GM20431 (cell line): ENCODE measurements at regions not wholly inside any gene's neighbourhood (a gene's known extent, or its start where the extent isn't known, plus 50 kb on each side); places are given as distances from the start of the nearest gene placed in this dataset.

Source experiments
- in situ Hi-C: fragments of 300-500 bp; cut with MseI, MboI; formaldehyde crosslinking; loops from one replicate; pipeline ENCODE4 v1.15.0; 2020; ENCODE audit warnings: low sequenced_read_pairs; ENCODE audit not compliant: unreplicated experiment

DNA sequence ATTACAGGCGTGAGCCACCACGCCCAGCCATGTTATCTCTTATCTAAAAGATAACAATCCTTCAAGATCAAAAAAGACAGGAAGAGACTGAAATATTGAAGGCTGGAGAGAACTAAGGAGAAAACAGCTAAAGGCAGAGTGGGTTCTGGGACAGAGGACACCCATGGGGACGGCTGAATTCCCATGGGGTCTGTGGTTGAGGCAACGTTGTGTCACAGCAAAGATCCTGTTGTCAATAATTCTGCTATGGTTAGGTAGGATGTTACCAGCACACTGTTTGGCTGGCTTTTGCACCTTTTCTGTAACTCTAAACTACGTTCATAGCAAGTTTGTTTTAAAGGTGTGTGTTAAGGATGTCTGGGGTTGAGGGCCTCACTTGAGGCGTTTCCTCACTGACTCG is 137.7 kb upstream of the APCDD1 start:
- in situ Hi-C loops: no loop called here

DNA sequence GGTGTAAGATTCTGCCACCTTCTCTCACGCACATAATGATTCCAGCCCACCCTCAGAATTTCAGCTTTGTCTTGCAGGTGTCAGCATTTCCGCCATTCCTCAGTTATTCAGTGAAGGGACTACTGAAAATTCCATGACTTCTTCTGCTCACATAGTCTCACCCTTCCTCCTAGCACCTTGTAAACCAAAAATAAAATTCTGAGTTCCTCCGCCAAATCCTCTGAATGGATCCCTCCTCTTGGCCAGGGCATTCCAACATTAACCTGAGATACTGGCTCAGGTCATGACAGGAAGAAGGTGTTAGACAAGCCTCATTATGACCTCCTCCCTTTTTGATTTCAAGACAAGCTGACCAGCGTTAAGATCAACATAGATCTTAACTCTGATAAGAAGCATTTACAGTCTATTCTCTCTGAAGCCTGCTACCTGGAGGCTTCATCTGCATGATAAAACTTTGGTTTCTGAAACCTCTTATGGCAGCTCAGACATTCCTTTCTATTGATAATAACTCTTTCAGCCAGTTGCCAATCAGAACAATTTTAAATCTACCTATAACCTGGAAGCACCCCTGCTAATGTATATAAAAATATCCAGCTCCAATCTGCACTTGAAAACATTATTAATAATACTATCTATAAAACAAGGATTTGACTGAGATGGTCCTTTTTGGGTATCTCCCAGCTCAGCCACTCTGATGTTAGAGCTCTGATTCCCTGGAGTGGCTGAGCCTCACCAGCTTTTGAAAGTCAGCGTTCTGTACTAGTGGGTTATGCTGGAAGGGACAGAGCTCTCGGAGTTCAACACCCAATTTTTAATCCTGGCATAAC is 136.4 kb upstream of the APCDD1 start:
- in situ Hi-C loops: no loop called here

DNA sequence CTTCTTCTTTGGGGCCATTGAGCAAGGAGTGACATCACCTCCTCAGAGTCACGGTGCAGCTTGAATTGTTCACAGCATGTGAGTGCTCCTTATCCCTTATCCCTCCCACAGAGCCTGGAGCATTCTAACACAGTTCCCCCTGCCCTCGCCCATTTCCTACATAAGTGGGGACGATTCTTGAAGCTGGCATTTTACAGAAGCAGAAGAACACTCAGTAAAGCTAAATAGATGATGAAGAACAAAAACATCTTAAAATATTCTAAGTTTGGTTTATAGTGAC is 135.8 kb upstream of the APCDD1 start:
- in situ Hi-C loops: no loop called here

DNA sequence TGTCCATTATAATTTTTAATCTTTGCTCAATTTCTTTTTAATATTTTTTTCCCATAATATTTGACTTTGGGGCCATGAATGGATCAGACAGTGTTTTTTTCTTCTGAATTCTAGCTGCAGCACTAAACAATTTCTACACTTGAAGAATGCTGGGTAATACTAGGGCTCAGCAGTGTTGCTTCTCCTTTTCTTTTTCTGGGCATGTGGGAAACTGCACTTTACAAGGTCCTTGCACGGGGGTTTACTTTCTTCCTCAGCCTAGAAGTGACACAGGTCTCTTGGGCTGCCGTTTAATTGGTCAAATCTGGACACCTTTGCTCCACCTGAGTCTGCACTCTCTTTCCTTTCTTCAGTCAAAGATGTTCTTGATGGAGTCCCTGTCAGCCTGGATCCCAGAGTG is 135.4 kb upstream of the APCDD1 start:
- in situ Hi-C loops: no loop called here

- in situ Hi-C loops: no loop called here
These were observed 134.4 kb upstream of the APCDD1 start for GRCh38 chr18:10319914-10320600.

GRCh38 chr18:10320791-10321190 is 133.6 kb upstream of the APCDD1 start:
- in situ Hi-C loops: no loop called here

DNA sequence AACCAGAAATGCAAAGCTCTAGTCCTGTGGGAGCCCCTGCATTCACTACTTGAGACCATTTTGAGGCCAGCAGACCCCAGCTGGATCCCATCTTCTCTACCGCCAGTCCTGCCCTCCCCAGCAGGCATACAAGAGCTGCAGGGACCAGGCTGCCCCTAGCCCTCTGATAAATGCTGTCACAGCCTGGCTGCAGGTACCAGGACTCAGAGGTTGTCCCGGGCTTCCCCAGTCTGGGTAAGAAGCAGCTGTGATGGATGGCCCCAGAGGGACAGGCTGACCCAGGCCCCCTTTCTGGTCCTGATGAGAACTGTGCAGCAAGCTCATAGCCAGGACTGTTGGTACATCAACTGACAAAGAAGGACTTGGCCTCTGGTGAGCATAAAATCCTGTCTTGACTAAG is 132.9 kb upstream of the APCDD1 start:
- in situ Hi-C loops: no loop called here

GRCh38 chr18:10322004-10322403 is 132.4 kb upstream of the APCDD1 start:
- in situ Hi-C loops: no loop called here

- in situ Hi-C loops: no loop called here
These were observed 132.0 kb upstream of the APCDD1 start for GRCh38 chr18:10322435-10322834.

- in situ Hi-C loops: no loop called here
These were observed 125.3 kb upstream of the APCDD1 start for GRCh38 chr18:10329101-10329500.

GRCh38 chr18:10330428-10330827 is 124.0 kb upstream of the APCDD1 start:
- in situ Hi-C loops: no loop called here

GRCh38 chr18:10332452-10332851 is 122.0 kb upstream of the APCDD1 start:
- in situ Hi-C loops: no loop called here

- in situ Hi-C loops: no loop called here
These were observed 117.6 kb upstream of the APCDD1 start for GRCh38 chr18:10336749-10337350.

DNA sequence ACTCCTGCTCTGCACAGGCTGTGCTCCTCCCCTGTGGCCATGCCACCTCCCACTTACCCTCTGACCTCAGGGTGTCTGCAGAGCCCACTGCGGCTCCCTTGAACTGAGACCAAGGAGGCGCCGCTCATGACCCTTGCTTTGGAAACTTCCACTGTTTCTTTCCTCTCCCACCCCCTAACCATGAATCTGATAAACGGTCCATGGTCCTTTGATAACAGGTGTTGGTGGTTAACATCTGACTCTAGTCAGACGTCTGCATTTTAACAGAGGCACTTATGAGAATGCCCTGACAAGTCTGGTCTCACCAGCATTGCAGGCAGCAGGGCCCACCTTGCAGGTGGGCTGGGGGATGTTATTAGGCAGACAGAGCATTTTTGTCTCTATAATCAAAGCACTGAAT is 113.6 kb upstream of the APCDD1 start:
- in situ Hi-C loops: no loop called here

DNA sequence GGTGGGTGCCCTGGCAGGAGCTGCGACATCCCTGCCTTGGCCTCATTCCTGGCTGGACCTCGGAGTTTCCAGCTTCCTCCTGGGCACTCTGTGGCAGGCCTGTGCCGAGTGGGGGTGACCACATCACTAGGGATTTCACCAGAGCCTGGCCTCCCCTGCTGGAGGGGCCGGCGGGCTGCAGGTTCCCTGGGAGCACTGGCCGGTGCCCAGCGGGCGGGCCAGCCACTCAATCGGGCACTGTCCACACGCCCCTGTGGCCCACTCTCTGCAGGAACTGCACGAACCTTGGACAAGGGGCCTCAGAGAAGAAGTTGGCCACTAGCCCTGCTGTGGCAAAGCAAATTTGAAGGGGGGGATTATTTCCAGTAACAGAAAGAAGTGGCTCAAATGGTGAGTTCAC is 110.7 kb upstream of the APCDD1 start:
- in situ Hi-C loops: no loop called here

- in situ Hi-C loops: no loop called here
These were observed 107.6 kb upstream of the APCDD1 start for GRCh38 chr18:10346749-10347415.

- in situ Hi-C loops: no loop called here
These were observed 104.9 kb upstream of the APCDD1 start for GRCh38 chr18:10349561-10349960.

DNA sequence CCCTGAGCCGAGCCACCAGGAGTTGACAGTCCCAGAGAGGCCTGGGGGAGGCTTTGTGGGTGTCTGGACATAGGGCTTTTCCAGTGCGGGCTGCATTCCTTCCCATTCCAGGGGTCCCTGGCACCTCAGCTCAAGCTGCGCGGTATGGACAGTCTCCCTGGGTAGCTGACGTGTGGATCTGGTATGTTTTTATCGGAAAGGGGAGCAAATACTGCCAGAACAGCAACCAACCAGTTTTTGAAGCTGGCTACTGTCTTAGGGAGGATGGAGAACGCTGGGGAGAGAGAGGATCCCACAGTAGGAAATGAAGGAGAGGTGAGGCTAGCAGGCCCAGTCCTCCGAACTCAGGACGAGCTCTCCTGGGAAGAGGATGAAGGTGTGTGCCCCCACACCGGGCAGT is 103.8 kb upstream of the APCDD1 start:
- in situ Hi-C loops: no loop called here

GRCh38 chr18:10351219-10351818 is 103.1 kb upstream of the APCDD1 start:
- in situ Hi-C loops: no loop called here

GRCh38 chr18:10351858-10352257 is 102.6 kb upstream of the APCDD1 start:
- in situ Hi-C loops: no loop called here

DNA sequence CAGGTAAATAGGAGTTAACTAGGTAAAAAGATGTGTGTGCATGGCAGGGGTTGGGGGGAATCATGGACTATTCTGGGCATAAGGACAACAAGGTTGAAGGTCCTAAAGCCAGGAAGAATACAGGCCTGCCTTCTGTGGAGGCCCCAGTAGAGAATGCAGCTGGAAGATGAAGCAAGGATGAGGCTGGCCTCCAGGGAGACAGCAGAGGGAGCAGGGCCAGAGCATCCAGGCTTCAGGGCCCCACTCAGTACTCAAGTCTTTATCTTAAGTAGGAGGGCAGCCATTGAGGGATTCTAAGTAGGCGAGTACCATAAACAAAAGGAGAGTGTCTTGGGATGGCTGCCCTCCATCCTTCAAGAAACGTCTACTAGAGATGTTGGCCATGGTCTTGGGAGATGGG is 101.8 kb upstream of the APCDD1 start:
- in situ Hi-C loops: no loop called here
